GM12878 (cell line): ENCODE measurements at regions not wholly inside any gene's neighbourhood (a gene's known extent, or its start where the extent isn't known, plus 50 kb on each side); places are given as distances from the start of the nearest gene placed in this dataset.

Source experiments
- ATAC-seq: fragments of 200-7000 bp; cut with Tn5 transposase; 3 replicates; pipeline ENCODE4 v1.9.1; 2020; ENCODE audit warnings: mild to moderate bottlenecking, moderate library complexity
- BruUV-seq: library from RNA; stranded (reverse); fragments of 400-500 nt; replicated peaks from 2 replicates; lab custom pipeline; 2021; lab: Mats Ljungman, UMichigan
- CTCF ChIA-PET: fragments of 300-600 bp; sonication (Branson Sonifier 250); formaldehyde crosslinking; extraction: SDS; loops from one replicate; lab custom pipeline; 2021; ENCODE audit warnings: inconsistent platforms; lab: Yijun Ruan, JAX
- POLR2A ChIA-PET: fragments of 350-600 bp; formaldehyde crosslinking; extraction: SDS; loops from one replicate; lab custom pipeline; 2021; ENCODE audit warnings: inconsistent platforms; lab: Charles Lee
- RAD21 ChIA-PET: fragments of 300-600 bp; sonication (Branson Sonifier 250); formaldehyde crosslinking; loops from one replicate; lab custom pipeline; 2023; ENCODE audit warnings: antibody characterized with exemption; ENCODE audit not compliant: unreplicated experiment; lab: Charles Lee
- SMC1A ChIA-PET: fragments of 300-600 bp; sonication (Branson Sonifier 250); formaldehyde crosslinking; loops from one replicate; lab custom pipeline; 2023; ENCODE audit not compliant: unreplicated experiment, uncharacterized antibody; lab: Charles Lee
- DNase-seq: peaks from one replicate; pipeline ENCODE4 v3.0.0-alpha.2; 2011; ENCODE audit warnings: low read depth, low spot score
- FAIRE-seq: peaks from 3 replicates; lab custom pipeline; 2011; peaks lifted over from hg19 to GRCh38; lab: Jason Lieb, UNC
- H2AFZ ChIP-seq: 2 replicates; pipeline ENCODE4 v1.6.0; 2011; ENCODE audit warnings: low read depth, low read length, control low read depth; ENCODE audit not compliant: control insufficient read depth
- H3K27ac ChIP-seq: 2 replicates; pipeline ENCODE4 v1.5.1; 2011; ENCODE audit warnings: control low read depth; ENCODE audit not compliant: control insufficient read depth, insufficient read depth
- H3K27me3 ChIP-seq, 2 experiments: replicated peaks in 1 of 2; 2 replicates each; pipeline versions ENCODE4 v1.6.0 to v1.6.1; 2011; ENCODE audit warnings: low read length in 1 of 2; ENCODE audit not compliant: control insufficient read depth in 2 of 2, insufficient read depth in 2 of 2
- H3K36me3 ChIP-seq, 2 experiments: 2 replicates each; pipeline ENCODE4 v1.5.1; 2011; ENCODE audit warnings: low read length in 1 of 2; ENCODE audit not compliant: control insufficient read depth in 2 of 2, insufficient read depth in 2 of 2
- H3K4me1 ChIP-seq: 2 replicates; pipeline ENCODE4 v1.6.1; 2011; ENCODE audit warnings: mild to moderate bottlenecking, low read length, moderate library complexity, mixed read lengths; ENCODE audit not compliant: control insufficient read depth, insufficient read depth
- H3K4me2 ChIP-seq: 2 replicates; pipeline ENCODE4 v1.6.0; 2011; ENCODE audit warnings: control low read depth; ENCODE audit not compliant: control insufficient read depth, insufficient read depth
- H3K4me3 ChIP-seq: fragments of 200-600 bp; sonication (generic); 2 replicates; pipeline ENCODE4 v1.5.1; 2016
- H3K79me2 ChIP-seq: 2 replicates; pipeline ENCODE4 v1.6.0; 2011; ENCODE audit warnings: low read length; ENCODE audit not compliant: control insufficient read depth, insufficient read depth
- H3K9ac ChIP-seq: 2 replicates; pipeline ENCODE4 v1.8.0; 2011; ENCODE audit warnings: low read length, control low read depth, mixed read lengths; ENCODE audit not compliant: control insufficient read depth, insufficient read depth
- H3K9me3 ChIP-seq: replicated peaks from 3 replicates; pipeline ENCODE4 v1.5.1; 2011; ENCODE audit warnings: mild to moderate bottlenecking, low read length; ENCODE audit not compliant: control insufficient read depth, insufficient read depth
- H4K20me1 ChIP-seq: 2 replicates; pipeline ENCODE4 v1.6.0; 2011; ENCODE audit not compliant: control insufficient read depth, insufficient read depth
- IKZF2 ChIP-seq, 2 experiments: fragments of 450-650 bp; IDR thresholded peaks; 2 replicates each; pipeline ENCODE4 v1.6.1; 2017; ENCODE audit warnings: mild to moderate bottlenecking in 2 of 2, moderate library complexity in 2 of 2
- IRF3 ChIP-seq: fragments of 450-650 bp; IDR thresholded peaks from 2 replicates; pipeline ENCODE4 v1.6.1; 2014; ENCODE audit warnings: mild to moderate bottlenecking
- ZNF274 ChIP-seq: IDR thresholded peaks from one replicate; pipeline ENCODE4 v1.8.0; 2011; ENCODE audit not compliant: insufficient read length, insufficient read depth
- ZSCAN29 ChIP-seq: fragments of 450-650 bp; IDR thresholded peaks from 2 replicates; pipeline ENCODE4 v1.6.1; 2017; ENCODE audit warnings: mild to moderate bottlenecking, moderate library complexity
- WGBS: methylation state at CpG from one replicate; pipeline ENCODE4 v1.1.6; 2016; ENCODE audit warnings: low lambda C conversion rate; ENCODE audit not compliant: insufficient replicate concordance, insufficient coverage; ENCODE audit errors: missing lambda C conversion rate; 5-methylcytosine and 5-hydroxymethylcytosine counted together
- in situ Hi-C: fragments of 300-500 bp; cut with MboI; formaldehyde crosslinking; loops from 9 replicates; pipeline ENCODE4 v1.14.3; 2018; ENCODE audit warnings: mixed read lengths
- intact Hi-C: fragments of 100-400 bp; cut with micrococcal nuclease; formaldehyde crosslinking; loops from one replicate; pipeline ENCODE4 v1.14.2; 2022; ENCODE audit not compliant: unreplicated experiment

GRCh38 chrX:141960578-141960977 is 56.9 kb downstream of the MAGEC1 start:
- ChIA-PET RAD21 (no interaction called here), SMC1A (no interaction called here), POLR2A (no interaction called here), CTCF (no interaction called here)
- TF ChIP-seq ZSCAN29 (no peak), IKZF2 (IDR thresholded peaks at IDR 0.05) (no peak), IRF3 (no peak), ZNF274 (no peak)
- intact Hi-C loops = no loop called here
- no peak for FAIRE-seq
- no TSS peak for BruUV-seq
- Histone ChIP-seq H2AFZ (no peak overlapping the region), H3K27ac (no peak overlapping the region), H3K9me3 (no peaks in the 10 kb centered on the region), H3K4me3 (no peak overlapping the region), H3K27me3 (no peaks in the 10 kb centered on the region), H4K20me1 (no peaks in the 10 kb centered on the region), H3K9ac (no peak overlapping the region), H3K36me3 (no peaks in the 10 kb centered on the region), H3K4me2 (no peak overlapping the region), H3K4me1 (no peaks in the 10 kb centered on the region), H3K79me2 (no peaks in the 10 kb centered on the region)
- in situ Hi-C loops = no loop called here
- ATAC-seq = no peak
- no peak for DNase-seq
- WGBS = 53% methylated on average over 4 of the region's 4 CpGs
